A673 (cell line): ENCODE measurements at regions not wholly inside any gene's neighbourhood (a gene's known extent, or its start where the extent isn't known, plus 50 kb on each side); places are given as distances from the start of the nearest gene placed in this dataset.

Experiments
- EZH2 ChIP-seq: fragments of 200-600 bp; sonication (generic); IDR thresholded peaks from 2 replicates; pipeline ENCODE4 v1.6.1; 2017; ENCODE audit warnings: borderline replicate concordance, low read depth, mild to moderate bottlenecking, mixed read lengths, antibody characterized with exemption, low read length; ENCODE audit not compliant: poor library complexity, severe bottlenecking
- TF ChIP-seq, protein P1 (sequence below): fragments of 300-800, 200-600 bp; sonication (generic); conservative IDR thresholded peaks from 2 replicates; pipeline ENCODE4 v1.5.1; 2017; ENCODE audit warnings: low read depth, mild to moderate bottlenecking, antibody characterized with exemption, low read length, moderate library complexity, mixed read lengths

DNA sequence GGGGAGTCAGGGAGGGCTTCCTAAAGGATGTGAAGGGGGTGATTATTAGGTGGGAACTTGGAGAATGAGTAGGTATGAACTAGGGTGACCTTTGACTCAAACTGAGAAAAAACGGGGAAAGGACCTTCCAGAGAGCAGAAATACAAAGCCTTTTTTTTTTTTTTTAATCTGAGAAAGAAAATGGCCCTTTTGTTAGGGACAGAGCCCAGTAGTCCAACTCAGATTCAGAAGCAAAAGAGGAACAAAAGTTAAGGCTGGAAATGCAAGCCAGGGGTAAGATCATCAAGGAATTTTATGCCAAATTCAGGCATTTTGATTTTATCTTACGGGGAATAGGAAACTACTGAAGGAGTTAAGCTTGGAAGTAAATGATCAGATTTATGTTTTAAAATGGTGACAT, 96.0 kb upstream of the SMYD2 start:
- TF ChIP-seq, protein P1, sequence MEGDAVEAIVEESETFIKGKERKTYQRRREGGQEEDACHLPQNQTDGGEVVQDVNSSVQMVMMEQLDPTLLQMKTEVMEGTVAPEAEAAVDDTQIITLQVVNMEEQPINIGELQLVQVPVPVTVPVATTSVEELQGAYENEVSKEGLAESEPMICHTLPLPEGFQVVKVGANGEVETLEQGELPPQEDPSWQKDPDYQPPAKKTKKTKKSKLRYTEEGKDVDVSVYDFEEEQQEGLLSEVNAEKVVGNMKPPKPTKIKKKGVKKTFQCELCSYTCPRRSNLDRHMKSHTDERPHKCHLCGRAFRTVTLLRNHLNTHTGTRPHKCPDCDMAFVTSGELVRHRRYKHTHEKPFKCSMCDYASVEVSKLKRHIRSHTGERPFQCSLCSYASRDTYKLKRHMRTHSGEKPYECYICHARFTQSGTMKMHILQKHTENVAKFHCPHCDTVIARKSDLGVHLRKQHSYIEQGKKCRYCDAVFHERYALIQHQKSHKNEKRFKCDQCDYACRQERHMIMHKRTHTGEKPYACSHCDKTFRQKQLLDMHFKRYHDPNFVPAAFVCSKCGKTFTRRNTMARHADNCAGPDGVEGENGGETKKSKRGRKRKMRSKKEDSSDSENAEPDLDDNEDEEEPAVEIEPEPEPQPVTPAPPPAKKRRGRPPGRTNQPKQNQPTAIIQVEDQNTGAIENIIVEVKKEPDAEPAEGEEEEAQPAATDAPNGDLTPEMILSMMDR, result no peak
- no peak for TF ChIP-seq EZH2
